Esophagus muscularis mucosa (tissue), 4 donors: ENCODE measurements at regions not wholly inside any gene's neighbourhood (a gene's known extent, or its start where the extent isn't known, plus 50 kb on each side); places are given as distances from the start of the nearest gene placed in this dataset.

Experiments
- DNase-seq: peaks from one replicate; pipeline ENCODE4 v3.0.0-alpha.2; 2017; ENCODE audit errors: extremely low spot score
- H3K27ac ChIP-seq, 4 donors: fragments of 200-600 bp; sonication (generic); replicated peaks in 1 of 4; 1 replicate in 3 of 4; 2 replicates in 1 of 4; pipeline ENCODE4 v1.5.1; 2016 to 2019; ENCODE audit warnings: mild to moderate bottlenecking in 1 of 4
- H3K27me3 ChIP-seq, 4 donors: fragments of 200-600 bp; sonication (generic); one replicate each; pipeline versions ENCODE4 v1.5.1 to v1.6.0; 2016 to 2019
- H3K36me3 ChIP-seq, 4 donors: fragments of 200-600 bp; sonication (generic); one replicate each; pipeline ENCODE4 v1.5.1; 2016 to 2019
- H3K4me1 ChIP-seq, 4 donors: fragments of 200-600 bp; sonication (generic); one replicate each; pipeline ENCODE4 v1.5.1; 2016 to 2019
- H3K4me3 ChIP-seq, 4 donors: fragments of 200-600 bp; sonication (generic); 1 replicate in 2 of 4; 2 replicates in 2 of 4; pipeline ENCODE4 v1.5.1; 2016 to 2019; ENCODE audit warnings: mild to moderate bottlenecking in 4 of 4, moderate library complexity in 1 of 4
- H3K9me3 ChIP-seq, 4 donors: fragments of 200-600 bp; sonication (generic); 1 replicate in 3 of 4; 2 replicates in 1 of 4; pipeline ENCODE4 v1.5.1; 2016 to 2019
- EP300 ChIP-seq: sonication (generic); formaldehyde crosslinking; IDR thresholded peaks from one replicate; pipeline ENCODE4 v1.6.1; 2017; ENCODE audit warnings: antibody characterized with exemption
- POLR2A ChIP-seq: fragments of 450-650 bp; IDR thresholded peaks from one replicate; pipeline ENCODE4 v1.6.1; 2017; ENCODE audit warnings: antibody characterized with exemption, moderate library complexity, mild to moderate bottlenecking, low read depth
- POLR2AphosphoS5 ChIP-seq, 2 donors: sonication (generic); formaldehyde crosslinking; IDR thresholded peaks; one replicate each; pipeline ENCODE4 v1.6.1; 2017; ENCODE audit warnings: antibody characterized with exemption in 2 of 2
- WGBS: methylation state at CpG from one replicate; pipeline ENCODE4 v1.1.5; 2018; 5-methylcytosine and 5-hydroxymethylcytosine counted together
- intact Hi-C: fragments of 100-400 bp; cut with DNase I; formaldehyde crosslinking; loops from one replicate; pipeline ENCODE4 v1.15.1; 2023
- TF ChIP-seq, protein P1 (sequence below), 3 experiments: fragments of 200-600 bp in 2 of 3; fragments of 450-650 bp in 1 of 3; sonication (generic) in 2 of 3; IDR thresholded peaks; one replicate each; pipeline ENCODE4 v1.5.1; 2017 to 2019; ENCODE audit warnings: antibody characterized with exemption in 3 of 3, mild to moderate bottlenecking in 2 of 3, moderate library complexity in 1 of 3

GRCh38 chr11:122181893-122182292 lies 65.9 kb upstream of the BLID start:
- no peaks in the 10 kb centered on the region for H3K36me3 ChIP-seq
- TF ChIP-seq, protein P1, sequence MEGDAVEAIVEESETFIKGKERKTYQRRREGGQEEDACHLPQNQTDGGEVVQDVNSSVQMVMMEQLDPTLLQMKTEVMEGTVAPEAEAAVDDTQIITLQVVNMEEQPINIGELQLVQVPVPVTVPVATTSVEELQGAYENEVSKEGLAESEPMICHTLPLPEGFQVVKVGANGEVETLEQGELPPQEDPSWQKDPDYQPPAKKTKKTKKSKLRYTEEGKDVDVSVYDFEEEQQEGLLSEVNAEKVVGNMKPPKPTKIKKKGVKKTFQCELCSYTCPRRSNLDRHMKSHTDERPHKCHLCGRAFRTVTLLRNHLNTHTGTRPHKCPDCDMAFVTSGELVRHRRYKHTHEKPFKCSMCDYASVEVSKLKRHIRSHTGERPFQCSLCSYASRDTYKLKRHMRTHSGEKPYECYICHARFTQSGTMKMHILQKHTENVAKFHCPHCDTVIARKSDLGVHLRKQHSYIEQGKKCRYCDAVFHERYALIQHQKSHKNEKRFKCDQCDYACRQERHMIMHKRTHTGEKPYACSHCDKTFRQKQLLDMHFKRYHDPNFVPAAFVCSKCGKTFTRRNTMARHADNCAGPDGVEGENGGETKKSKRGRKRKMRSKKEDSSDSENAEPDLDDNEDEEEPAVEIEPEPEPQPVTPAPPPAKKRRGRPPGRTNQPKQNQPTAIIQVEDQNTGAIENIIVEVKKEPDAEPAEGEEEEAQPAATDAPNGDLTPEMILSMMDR (IDR thresholded peaks at IDR 0.05), result no peak
- no peak for TF ChIP-seq POLR2A
- no peak for TF ChIP-seq EP300
- no peak for TF ChIP-seq POLR2AphosphoS5 (IDR thresholded peaks at IDR 0.05)
- intact Hi-C loops, result no loop called here
- peaks cover 3 to 40% (median 30%) of the 10 kb centered on the region in 4 donors for H3K4me1 ChIP-seq
- WGBS, result 78% methylated on average over 1 of the region's 1 CpG
- H3K4me3 ChIP-seq, result no peak overlapping the region
- peak overlapping the region in 3 of 4 donors; percentile 58 to 72 (median 72) for H3K27ac ChIP-seq
- H3K27me3 ChIP-seq, result no peaks in the 10 kb centered on the region
- H3K9me3 ChIP-seq, result peaks cover 0 to 15% (median 8%) of the 10 kb centered on the region in 4 donors
- no peak for DNase-seq

- Histone ChIP-seq H3K27me3 (no peaks in the 10 kb centered on the region), H3K36me3 (no peaks in the 10 kb centered on the region), H3K9me3 (peaks cover 0 to 13% (median 7%) of the 10 kb centered on the region in 4 donors), H3K4me3 (no peak overlapping the region), H3K4me1 (peaks cover 3 to 37% (median 30%) of the 10 kb centered on the region in 4 donors), H3K27ac (peak overlapping the region; percentile 58 to 72 (median 68))
- TF ChIP-seq POLR2AphosphoS5 (IDR thresholded peaks at IDR 0.05), result no peak
- TF ChIP-seq EP300, result no peak
- no peak for TF ChIP-seq POLR2A
- TF ChIP-seq, protein P1 (IDR thresholded peaks at IDR 0.05), result no peak
- intact Hi-C loops, result no loop called here
- no peak for DNase-seq
- 48% methylated on average over 1 of the region's 1 CpG for WGBS
Observed at GRCh38 chr11:122181372-122181771, 65.4 kb upstream of the BLID start.

DNA sequence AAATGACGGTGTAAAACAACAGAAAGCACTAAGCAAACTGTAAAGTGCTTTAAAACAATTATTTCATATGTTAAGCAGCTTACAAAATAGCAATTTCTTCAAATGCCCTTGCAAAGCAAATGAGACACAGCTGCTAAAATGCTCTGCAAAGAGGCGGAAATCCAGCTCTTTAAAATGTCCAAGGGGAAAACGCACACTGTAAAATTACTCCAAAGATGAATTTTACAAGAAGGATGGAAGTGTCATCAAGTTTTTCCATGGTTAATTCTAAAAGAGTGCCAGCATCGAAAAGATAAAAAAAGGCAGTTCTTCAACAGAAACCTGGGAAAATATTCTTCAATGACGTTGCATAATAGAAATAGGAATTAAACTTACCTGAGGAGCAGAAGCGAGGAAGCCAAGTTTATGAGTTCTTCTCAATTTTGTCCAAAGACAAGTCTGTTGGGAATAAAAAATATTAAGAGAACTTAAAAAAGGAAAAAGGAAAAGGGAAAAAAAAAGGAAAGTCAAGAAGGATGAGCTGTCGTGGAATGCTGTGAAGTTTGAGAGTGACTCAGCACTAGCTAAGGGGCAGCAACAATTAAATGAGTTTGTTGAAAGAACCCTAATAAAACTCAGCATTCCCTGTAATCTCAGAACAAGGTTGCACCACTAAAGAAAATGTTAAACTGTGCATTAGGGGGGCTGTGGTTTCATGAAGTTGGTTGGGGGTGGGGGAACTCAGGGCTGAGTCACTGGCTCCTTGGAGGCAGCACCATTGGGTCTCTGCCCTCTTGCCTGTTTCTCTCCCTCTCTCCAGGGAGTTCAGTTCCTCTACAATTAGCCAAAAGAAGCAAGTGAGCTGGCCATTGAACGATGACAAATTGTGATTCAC lies 64.2 kb upstream of the BLID start:
- Histone ChIP-seq H3K36me3 (no peaks in the 10 kb centered on the region), H3K27me3 (no peaks in the 10 kb centered on the region), H3K4me1 (peaks cover 3 to 34% (median 30%) of the 10 kb centered on the region in 4 donors), H3K27ac (peak overlapping the region; percentile 58 to 72 (median 68)), H3K4me3 (peak overlapping the region in 1 of 4 donors; percentile 5), H3K9me3 (peaks cover 0 to 2% (median 0%) of the 10 kb centered on the region in 4 donors)
- WGBS, result 38% methylated on average over 8 of the region's 8 CpGs
- TF ChIP-seq, protein P1 (IDR thresholded peaks at IDR 0.05), result no peak
- peak in 1 of 2 donors; percentile 20 for TF ChIP-seq POLR2AphosphoS5 (IDR thresholded peaks at IDR 0.05)
- no peak for DNase-seq
- intact Hi-C loops, result no loop called here

DNA sequence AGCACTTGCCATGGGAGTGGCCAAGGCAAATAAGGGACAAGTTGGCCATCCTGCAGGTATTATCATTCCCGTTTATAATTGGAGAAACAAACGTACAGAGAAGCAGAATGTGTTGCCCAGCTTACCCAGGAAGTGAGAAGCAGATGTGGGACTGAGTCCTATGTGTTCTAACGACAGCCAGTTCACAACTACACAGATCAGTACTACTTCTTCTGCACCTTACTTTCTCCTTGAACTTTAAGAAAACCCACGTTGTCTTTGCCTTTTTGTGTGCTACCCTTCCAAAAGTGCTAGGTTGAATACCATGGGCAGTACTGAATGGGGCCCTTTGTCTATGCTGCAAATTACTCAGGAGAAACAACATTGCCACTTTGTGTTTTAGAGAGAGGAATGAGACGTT lies 62.8 kb upstream of the BLID start:
- H3K4me1 ChIP-seq, result peaks cover 3 to 34% (median 30%) of the 10 kb centered on the region in 4 donors
- intact Hi-C loops, result no loop called here
- H3K9me3 ChIP-seq, result no peaks in the 10 kb centered on the region
- TF ChIP-seq POLR2AphosphoS5 (IDR thresholded peaks at IDR 0.05), result no peak
- no peak for DNase-seq
- H3K36me3 ChIP-seq, result no peaks in the 10 kb centered on the region
- 64% methylated on average over 5 of the region's 5 CpGs for WGBS
- H3K27ac ChIP-seq, result peak overlapping the region in 3 of 4 donors; percentile 5 to 72 (median 64)
- no peaks in the 10 kb centered on the region for H3K27me3 ChIP-seq
- no peak overlapping the region for H3K4me3 ChIP-seq

DNA sequence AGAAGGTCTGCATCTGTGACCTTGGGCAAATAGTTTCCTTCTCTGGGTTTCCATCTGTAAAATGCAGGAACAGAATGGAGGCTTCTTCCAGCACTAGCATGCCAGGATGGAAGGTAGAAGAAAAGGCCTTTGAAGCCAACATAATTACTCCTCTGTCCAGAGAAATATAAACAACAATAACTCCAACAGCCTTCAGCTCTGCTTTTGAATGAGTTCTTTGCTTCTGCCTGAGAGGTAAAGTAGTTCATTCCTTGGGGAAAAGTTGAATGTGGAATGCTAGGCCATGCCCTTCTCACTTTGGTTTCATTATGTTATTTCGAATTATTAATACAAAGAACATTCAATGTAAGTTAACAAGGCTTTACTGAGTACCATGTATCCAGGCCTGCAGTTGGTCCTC lies 61.2 kb upstream of the BLID start:
- peaks cover 3 to 49% (median 41%) of the 10 kb centered on the region in 4 donors for H3K4me1 ChIP-seq
- no peaks in the 10 kb centered on the region for H3K27me3 ChIP-seq
- WGBS, result 92% methylated on average over 1 of the region's 1 CpG
- no peak overlapping the region for H3K27ac ChIP-seq
- TF ChIP-seq POLR2A (no peak), EP300 (no peak), POLR2AphosphoS5 (IDR thresholded peaks at IDR 0.05) (no peak)
- TF ChIP-seq, protein P1 (IDR thresholded peaks at IDR 0.05), result no peak
- no peaks in the 10 kb centered on the region for H3K36me3 ChIP-seq
- intact Hi-C loops, result no loop called here
- no peak for DNase-seq
- H3K4me3 ChIP-seq, result no peak overlapping the region
- H3K9me3 ChIP-seq, result no peaks in the 10 kb centered on the region
